H4 (cell line): ENCODE measurements at regions not wholly inside any gene's neighbourhood (a gene's known extent, or its start where the extent isn't known, plus 50 kb on each side); places are given as distances from the start of the nearest gene placed in this dataset.
"Not testable (repeated sequence)": the region's sequence is repeated elsewhere in the genome, so short reads cannot be mapped to it uniquely, and the experiment has no call there.

Experiments
- DNase-seq: peaks from one replicate; pipeline ENCODE4 v3.0.0-alpha.2; 2015; ENCODE audit warnings: low spot score

DNA sequence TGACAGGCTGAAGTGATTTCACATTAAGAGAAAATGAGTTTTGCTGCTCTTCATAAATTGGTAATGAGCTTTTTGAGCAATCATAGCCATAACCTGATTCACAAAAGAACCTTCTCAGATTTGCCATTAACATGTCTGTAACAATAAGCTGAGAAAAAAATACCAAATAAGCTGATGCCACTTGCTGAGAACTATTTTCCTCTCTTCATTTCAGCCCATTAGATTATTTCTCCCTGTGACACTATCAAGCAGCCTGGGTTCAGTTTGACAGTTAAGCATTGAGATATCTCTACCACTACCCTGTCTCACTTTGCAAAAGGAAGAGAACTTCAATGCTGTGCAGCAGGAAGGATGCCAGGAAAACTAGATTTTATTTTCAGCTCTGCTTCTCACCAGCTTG is 673.9 kb downstream of the TRIB2 start:
- no peak for DNase-seq

DNA sequence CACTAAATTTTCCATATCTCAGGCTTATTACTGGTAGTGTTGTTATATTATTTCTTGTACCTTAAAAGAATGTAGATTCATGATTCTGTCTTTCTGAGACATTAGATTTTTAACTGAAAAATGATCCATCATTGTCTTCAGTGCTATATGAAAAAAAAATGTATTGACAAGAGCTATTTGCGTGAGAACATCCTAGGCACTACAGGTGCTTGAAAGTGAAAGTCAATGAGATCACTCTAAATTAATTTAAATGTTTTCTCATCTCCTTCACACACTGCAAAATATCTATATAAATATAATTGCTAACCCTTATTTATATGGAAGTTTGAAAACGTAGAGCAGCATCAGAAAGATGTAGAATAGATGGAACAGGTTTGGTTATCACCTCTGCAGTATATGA is 684.6 kb downstream of the TRIB2 start:
- DNase-seq, result no peak

DNA sequence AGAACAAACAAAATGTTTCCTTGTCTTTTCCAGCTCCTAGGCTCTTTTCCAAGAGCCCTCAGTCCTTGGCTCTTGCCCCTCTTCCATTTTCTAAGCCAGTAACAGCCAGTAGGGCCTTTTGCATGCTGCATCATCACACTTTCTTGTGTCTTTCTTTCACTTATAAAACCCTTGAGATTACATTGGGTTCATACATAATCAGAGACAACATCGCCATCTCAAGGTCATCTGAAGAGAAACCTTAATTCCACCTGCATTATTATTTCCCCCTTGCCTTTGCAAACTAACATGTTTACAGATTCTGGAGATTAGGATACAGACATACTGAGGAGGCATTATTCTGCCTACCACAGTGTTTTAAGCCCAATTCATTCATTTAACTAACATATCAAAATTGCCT is 697.3 kb downstream of the TRIB2 start:
- no peak for DNase-seq

DNA sequence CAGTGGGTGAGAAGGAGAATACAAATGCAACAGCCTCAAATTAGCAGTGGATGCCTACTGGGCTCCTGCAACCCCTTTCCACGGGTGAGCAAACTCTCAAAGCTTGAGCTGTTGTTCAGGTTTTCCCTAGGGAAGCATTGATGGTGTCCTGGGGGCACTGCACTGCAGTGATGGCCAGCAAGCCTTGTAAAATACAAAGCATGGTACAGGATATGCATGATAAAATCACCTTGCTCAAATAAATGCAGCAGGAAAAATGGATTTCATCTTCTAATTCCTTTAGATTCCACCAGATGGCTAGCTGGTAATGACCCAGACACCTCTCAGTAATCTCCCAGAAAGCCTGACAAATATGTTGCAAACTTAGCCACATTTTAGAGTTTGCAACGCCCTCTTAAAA is 698.2 kb downstream of the TRIB2 start:
- DNase-seq, result no peak

DNA sequence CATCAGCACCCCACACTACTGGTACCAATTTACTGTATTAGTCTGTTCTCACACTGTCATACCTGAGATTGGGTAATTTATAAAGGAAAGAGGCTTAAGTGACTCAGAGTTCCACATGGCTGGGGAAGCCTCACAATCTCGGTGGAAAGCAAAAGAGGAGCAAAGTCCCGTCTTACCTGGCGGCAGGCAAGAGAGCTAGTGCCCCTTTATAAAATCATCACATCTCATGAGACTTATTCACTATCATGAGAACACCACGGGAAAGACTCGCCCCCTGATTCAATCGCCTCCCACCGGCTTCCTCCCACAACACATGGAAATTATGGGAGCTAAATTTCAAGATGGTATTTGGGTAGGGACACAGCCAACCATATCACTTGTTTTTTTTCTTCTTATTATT is 717.2 kb downstream of the TRIB2 start:
- DNase-seq, result no peak

DNA sequence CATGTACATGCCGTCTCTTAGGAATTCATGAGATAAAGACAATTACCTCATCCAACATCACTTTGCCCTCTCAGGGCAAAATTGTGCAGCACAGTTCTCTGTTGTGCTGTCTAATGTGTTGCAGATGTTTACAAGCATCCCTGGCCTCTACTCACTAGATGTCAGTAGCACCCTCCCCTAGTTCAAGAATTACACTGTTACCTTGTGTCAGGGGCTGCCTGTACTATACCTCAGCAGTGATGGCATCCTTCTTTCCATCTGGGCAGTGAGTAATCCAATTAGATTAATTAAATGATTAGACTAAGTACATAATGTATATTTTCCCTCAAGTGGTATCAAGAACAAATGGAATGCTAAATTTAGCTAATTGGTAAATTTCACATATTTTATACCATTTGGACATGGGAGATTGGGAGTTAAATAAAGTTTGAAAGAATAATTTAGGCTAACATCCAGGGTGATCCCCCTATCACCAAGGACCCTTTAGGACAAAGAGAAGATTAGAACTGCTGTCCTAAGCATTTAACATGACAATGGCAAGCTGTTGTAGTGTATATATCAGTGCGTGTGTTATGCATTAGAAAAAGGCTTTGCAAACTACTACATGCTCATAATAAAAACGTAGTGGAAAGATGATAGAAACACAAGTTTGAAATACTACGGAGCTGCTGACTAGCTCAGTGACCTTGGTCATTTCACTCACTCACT is 727.0 kb downstream of the TRIB2 start:
- peak; percentile 6 for DNase-seq

DNA sequence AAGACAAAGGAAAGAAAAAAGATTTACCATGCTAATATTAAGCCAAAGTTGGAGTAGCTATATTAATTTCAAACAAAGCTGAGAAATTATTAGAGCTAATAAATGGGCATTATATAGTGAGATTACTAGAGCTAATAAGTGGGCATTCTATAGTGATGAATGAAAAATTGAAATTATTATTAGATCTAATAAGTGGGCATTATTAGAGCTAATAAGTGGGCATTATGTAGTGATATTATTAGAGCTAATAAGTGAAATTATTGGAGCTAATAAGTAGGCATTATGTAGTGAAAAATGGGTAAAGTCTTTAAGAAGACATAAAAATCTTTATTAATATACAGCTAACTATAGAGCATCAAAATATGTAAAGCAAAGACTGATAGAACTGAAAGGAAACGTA is 745.7 kb downstream of the TRIB2 start:
- no peak for DNase-seq

DNA sequence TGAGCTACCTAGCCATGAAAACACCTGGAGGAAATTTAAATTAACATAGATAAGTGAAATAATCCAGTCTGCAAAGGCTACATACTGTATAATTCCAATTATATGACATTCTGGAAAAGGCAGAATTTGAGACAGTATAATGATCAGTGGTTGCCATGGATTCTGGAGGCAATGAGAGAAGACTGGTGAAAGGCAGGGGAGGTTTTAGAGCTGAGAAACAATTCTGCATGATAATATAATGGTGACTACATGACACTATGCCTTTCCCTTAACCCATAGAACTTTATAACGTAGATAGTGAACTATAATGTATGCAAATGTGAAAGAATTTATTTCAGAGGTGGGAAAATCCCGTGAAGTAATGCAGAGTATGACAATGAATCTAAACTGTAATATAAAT is 749.3 kb downstream of the TRIB2 start:
- no peak for DNase-seq

DNA sequence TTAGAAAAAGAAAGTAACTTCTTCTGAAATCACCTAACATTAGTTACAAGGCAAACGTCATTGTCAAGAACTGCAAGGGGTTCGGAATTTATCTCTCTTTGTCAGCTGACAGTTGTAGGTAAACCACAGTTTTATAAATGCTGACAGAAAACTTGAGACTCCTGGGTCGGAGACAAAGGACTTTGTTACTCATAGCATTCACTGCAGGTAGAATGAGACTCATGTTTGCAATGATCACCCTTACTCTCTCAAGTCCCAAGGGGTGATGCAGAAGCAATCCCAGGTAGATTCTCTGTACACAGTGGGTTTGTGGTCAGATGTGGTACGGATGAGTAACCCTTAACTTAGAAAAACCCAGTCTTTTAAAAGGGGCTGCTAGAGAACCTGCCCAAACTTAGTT is 757.8 kb downstream of the TRIB2 start:
- DNase-seq, result no peak

DNA sequence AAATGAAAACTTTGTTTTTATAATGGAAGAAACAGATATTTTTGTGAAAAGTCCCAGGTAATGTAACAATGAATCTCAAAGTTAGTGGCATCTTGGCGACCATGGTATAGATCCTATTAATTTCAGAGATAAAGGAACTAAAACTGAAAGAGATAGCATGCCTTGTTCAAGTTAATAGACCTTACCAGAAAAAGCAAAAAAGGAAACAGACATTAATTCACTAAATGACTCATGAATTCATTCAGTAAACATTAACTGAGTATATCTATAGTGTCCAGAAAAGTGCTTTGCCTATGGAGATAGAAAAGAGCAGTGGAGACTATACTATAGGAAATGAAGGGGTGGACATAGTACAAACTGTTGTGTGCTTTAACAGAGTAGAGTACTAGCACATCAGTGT is 763.3 kb downstream of the TRIB2 start:
- no peak for DNase-seq

DNA sequence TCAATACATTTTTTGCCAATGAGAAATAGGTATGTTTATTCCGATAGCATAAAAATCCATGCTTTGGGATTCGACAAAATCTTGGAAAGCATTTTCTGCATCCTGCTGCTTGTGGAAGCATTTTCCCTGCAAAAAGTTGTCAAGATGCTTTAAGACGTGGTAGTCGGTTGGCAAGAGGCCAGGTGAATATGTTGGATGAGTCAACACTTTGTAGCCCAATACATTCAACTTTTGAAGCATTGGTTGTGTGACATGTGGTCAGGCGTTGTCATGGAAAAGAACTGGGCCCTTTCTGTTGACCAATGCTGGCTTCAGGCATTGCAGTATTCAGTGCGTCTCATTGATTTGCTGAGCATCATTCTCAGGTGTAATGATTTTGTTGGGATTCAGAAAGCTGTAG is 764.5 kb downstream of the TRIB2 start:
- peak; percentile 14 for DNase-seq

DNA sequence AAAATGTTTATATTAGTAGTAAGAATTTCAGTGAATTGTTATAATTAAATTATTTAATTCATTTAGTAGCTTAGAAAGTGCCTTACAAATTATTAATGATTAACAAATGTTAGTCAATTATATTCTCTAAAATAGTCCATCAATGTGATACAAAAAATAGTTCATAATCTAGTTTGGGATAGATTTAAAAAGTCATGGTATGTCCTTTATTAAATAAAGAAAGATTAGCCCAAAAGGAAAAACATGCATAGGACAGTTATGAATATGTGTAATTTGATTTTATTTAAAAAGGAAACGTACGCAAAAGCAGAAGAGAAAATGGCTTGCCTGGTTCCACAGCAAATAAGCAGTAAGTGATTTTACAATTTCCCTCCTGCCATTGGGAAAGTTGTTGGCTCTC is 768.5 kb downstream of the TRIB2 start:
- DNase-seq, result no peak

DNA sequence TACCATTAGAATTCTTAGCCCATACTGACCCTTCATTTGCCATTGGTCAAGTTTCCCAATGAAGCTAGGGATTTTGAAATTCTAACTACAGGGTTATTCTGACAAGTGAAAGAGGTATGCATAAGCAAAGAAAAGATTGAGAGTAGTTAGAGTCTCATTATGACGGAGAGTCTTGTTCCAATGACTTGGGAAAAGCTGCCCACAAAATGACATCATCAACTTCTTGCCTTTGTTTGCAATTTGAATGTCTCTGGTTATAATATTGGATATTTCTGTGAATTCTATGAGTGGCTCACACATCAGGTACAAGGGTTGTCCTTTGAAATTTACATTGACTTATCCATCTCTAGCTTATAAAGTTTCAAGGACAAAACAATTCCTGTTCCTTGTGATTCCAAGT is 772.2 kb downstream of the TRIB2 start:
- DNase-seq, result no peak

DNA sequence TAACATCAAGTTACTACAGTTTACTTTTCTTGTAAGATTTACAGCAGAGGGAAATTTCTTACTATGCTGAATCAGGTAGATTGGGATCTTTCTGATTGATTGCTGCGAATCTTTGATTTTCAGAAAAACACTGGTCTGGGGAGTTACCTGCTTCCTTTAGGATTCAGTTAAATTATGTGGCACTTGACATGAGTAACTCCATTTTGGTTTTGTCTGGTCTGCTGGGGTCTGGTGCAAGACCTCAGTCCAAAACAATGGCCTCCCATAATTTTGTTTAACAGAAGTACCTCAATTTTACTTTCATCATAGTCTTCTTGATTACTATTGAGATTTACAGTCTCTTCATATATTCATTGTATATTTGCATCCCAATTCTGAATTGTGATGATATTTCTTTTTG is 775.5 kb downstream of the TRIB2 start:
- DNase-seq, result no peak

DNA sequence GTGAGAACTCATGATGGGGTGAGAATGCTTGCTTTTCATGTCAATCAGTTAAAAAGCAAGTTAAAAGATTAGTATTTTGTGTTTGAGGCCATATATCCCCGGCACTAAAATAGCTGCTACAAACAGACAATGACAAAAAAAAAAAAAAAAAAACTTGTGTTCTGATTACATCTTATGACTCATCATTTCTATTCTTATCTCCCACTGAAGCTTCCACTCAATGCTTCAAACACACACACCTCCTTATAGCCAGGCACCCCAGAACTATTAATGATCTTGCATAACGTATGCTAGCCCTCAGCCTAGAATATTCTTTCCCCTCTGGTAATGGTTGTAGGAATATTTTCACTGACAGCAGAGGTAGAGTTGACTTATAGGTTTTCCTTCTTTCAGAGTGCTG is 778.3 kb downstream of the TRIB2 start:
- DNase-seq, result no peak

DNA sequence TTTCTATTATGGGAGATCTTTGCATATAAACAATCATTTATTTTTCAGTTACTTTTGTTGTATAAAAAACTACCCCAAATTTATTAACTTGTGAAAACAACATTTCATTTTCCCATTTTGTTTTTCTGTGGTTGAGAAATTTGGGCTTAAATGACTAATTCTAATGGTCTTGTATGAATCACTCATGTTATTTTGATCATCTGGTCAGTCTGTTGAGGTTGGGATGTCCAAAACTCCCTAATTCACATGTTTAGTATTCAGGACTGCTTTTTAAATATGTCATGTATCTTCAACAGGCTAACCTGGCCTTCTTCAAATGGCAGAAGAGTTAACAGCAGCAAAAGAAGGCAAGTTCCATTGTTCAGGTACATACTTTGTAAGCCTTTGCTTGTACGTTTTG is 788.1 kb downstream of the TRIB2 start:
- no peak for DNase-seq

DNA sequence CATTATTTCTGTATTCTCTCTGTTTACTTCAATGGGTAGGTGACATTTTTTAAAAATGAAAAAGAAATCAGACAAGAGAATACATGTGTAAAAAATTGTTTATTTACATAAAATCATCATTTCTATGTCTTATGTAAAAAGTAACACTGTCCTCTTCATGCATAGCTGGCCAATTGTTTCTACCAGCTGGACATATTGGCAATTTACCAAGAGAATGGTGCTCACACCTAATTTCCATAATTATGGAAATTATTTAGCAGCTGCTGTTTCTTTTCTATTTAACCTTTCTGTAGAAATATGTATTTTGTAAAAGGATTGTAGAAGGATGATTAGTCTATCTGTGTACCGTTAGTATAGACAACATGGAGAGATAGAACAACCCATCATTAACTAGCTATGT is 791.9 kb downstream of the TRIB2 start:
- DNase-seq, result no peak

DNA sequence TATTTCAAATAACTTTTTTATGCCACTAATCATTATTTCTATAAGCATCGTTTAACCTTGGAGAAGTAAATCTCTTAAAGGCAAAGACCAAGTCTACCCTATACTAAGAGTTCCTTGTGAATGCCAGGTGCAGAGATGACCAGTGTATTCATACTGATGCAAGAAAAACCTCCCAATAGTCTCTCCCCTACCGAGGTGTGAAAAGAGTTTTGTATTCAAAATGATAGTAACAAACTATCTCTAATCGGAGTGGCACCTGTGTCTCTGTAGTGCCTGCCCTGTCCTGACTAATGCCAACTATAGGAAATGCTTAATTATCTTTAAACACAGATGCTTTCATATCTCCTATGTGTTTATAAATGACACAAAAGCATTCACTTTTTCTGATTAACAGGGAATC is 798.5 kb downstream of the TRIB2 start:
- no peak for DNase-seq

DNA sequence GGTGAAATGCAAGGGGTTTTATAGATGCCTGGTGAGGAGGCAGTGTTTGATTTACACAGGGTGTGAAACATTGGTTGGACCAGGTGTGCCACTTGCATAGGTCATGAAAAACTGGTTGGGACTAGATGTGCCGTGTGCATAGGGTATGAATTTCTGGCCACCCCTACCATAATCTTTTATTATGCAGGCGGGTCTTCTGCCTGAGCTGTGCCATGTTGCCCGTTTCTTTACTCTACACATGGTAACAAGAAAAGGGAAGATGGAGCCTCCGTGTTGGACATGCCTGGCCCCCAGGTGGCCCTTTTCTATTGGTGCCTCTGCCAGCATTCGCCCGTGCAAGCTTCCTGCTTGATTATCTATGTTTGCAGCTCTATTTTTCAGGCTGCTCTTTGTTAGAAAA is 805.4 kb downstream of the TRIB2 start:
- no peak for DNase-seq

DNA sequence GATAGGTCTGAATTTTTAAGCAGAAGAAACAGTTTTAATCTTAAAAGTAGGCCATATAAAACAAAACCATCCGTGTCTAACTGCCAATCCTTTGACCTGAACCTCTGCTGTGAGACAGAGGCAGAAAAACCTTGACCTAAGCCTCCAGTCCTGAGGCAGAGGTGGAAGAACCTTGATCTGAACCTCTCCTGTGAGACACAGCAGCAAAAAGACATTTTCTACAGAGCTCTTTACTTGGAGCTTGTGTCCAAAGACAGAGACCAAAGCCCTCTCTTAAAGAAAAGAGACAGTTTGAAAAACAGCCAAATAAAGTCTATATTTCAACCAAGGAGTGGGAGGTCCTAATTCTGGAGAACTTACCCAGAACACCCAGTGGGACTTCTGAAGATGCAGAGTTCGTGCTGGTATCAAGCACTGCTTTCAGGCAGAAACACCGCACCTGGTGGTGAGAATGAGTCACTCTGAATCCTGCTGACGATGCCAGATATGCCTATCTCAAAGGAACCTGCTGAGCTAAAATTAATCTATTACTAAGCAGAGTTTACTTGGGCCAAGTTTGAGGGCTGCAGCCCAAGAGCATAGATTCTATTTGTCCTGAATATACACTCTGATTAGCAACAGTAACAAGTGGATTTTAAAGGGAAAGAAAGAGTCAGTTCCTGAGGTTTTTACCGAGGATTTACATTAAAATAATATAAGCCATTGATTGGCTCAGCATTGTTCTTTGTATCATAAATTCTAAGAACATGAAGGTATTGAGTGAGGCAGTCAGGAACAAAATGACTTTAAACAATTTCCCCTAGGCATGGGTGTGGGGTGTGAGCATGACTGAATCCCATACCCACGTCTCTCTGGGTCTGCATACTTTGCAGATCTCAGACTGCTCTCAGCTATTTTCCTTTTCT is 806.4 kb downstream of the TRIB2 start:
- DNase-seq, result peak; percentile 6

DNA sequence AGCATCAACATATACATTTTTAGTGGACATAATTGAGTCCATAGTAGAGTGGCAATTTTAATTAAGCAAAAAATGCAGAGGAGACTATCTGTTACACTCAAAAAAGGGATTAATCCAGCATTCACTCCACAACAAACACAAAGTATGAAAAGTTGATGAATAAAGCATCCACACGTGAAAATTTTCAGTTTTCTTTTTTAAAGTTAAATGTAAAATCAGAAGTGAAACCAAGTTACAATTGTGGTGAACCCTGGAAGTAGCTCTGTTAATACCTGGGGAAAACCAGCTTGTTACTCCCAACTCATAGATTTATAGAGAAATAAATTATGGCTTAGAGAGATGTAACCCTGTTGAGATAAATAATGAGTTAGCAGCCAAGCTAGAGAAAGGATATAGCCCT is 807.8 kb downstream of the TRIB2 start:
- DNase-seq, result no peak

DNA sequence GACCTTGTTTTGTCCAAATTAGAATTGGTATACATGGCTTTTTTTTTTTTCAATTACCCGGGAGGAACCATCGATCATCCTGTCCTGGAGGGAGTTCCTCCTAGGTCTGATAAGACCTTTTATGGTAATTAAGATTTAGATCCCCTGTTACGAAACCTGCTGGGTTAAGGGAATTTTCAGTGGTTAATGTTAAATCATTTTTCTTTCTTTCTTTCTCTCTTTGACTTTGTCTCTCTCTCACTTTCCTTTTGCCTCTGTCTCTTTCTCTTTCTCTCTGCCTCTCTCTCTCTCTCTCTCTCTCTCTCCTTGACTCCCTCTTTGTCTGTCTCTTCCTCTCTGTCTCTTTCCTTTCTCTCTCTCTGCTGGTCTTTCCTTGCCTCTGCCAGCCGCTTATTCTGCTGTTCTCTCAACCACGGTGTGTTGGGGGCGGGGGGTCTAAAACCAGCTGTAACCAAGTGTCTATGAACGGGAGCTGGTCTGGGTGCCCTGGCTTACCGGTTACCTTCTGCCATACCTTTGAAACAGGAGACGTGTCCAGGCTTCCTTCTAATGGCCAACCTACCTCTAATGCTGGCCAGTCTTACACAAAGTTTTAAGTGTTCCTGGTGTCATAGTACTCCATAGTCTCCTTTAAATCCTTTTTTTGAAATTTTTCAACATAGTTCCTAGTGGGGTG is 815.1 kb downstream of the TRIB2 start:
- DNase-seq, result not testable (repeated sequence)
